ENCODE measurements at regions not wholly inside any gene's neighbourhood (a gene's known extent, or its start where the extent isn't known, plus 50 kb on each side); places are given as distances from the start of the nearest gene placed in this dataset.

DNA sequence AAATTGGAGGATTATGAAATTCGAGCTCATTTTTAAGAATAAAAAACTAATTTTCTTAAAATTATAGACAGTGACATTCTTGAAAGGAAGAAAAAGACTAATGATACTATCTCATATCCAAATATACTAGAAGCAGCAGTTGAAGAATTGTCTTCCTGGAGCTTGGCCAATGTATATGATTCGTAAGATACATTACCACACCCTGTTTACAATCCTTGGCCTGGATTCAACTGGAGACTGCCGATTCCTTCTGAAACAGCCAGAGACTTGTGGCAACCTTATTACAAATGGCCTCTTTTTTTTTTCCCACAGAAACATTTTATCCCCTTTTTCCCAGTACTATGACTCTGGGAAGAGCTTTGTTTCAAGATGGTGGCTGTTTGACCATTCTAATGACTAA is 571.2 kb upstream of the FAT1 start:
- TF ChIP-seq ZBTB7A (IDR thresholded peaks at IDR 0.05; ENCODE audit: low read depth) (no peak), TAF1 (IDR thresholded peaks at IDR 0.05; ENCODE audit: low read depth) (no peak), CREB1 (IDR thresholded peaks at IDR 0.05; ENCODE audit: low read depth) (no peak), EP300 (IDR thresholded peaks at IDR 0.05; ENCODE audit: borderline replicate concordance) (no peak)
- TF ChIP-seq, protein P1, sequence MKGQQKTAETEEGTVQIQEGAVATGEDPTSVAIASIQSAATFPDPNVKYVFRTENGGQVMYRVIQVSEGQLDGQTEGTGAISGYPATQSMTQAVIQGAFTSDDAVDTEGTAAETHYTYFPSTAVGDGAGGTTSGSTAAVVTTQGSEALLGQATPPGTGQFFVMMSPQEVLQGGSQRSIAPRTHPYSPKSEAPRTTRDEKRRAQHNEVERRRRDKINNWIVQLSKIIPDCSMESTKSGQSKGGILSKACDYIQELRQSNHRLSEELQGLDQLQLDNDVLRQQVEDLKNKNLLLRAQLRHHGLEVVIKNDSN (IDR thresholded peaks at IDR 0.05): no peak
- TF ChIP-seq, protein P2, sequence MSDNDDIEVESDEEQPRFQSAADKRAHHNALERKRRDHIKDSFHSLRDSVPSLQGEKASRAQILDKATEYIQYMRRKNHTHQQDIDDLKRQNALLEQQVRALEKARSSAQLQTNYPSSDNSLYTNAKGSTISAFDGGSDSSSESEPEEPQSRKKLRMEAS (IDR thresholded peaks at IDR 0.05): no peak

DNA sequence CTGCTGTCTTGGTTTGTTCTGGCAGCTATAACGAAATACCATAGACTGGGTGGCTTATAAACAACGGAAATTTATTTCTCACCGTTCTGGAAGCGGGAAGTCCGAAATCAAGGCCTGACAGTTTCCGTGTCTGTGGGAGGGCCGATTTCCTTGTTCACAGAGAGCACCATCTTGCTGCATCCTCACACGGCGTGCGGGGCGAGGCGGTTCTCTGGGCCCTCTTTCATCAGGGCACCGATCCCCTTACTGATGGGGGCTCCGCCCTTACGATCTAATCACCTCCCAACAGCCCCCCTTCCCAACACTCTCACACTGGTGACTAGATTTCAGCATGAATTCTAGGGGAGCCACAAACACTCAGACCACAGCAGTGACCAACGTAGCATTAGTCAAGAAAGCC is 578.3 kb upstream of the FAT1 start:
- TF ChIP-seq TCF12 (IDR thresholded peaks at IDR 0.05; ENCODE audit: low read depth): no peak
- TF ChIP-seq RAD21 (IDR thresholded peaks at IDR 0.05; ENCODE audit: low read depth): no peak
- no peak for TF ChIP-seq CEBPB (IDR thresholded peaks at IDR 0.05)
- no peak for TF ChIP-seq NFIC (IDR thresholded peaks at IDR 0.05)
- no peak for TF ChIP-seq YY1 (IDR thresholded peaks at IDR 0.05; ENCODE audit: low read depth)
- no peak for TF ChIP-seq EP300 (IDR thresholded peaks at IDR 0.05; ENCODE audit: borderline replicate concordance)
- no peak for TF ChIP-seq CREB1 (IDR thresholded peaks at IDR 0.05; ENCODE audit: low read depth)
- TF ChIP-seq ZBTB7A (IDR thresholded peaks at IDR 0.05; ENCODE audit: low read depth): no peak
- TF ChIP-seq, protein P2 (IDR thresholded peaks at IDR 0.05): no peak

DNA sequence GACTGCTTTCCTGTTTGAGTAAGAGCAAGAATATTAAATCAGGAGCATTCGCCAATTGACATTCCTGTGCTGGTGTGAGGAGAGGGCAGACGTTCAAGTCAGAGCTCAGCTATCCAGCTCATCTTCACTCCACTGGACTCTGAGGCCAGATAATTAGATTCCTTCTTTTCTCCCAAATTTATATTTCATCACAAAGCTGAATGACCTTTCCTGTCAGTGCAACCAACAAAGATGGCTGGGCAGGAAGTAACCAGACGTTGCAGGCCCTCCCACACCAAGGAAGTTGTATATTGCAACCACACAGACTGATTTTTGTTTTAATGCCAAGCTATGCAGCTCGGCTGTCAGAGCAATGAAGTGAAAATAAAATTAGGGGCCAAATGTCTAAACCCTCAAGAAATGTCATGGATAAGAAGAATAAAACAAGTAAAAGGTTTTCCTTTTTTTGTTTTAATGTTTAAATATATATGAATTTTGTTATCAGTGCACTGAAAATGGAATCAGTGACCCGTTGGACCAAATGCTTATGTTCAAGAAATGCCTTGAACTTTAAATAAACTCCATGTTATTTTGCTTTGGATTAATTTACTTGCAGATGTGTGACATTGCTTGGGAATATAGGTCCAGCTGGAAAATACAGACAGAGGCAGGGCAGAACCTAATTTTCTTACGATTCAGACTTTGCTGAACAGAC is 578.9 kb upstream of the FAT1 start:
- TF ChIP-seq, protein P2 (IDR thresholded peaks at IDR 0.05): no peak
- no peak for TF ChIP-seq YY1 (IDR thresholded peaks at IDR 0.05; ENCODE audit: low read depth)
- TF ChIP-seq CEBPB (IDR thresholded peaks at IDR 0.05): no peak
- TF ChIP-seq TEAD4 (IDR thresholded peaks at IDR 0.05): no peak
- no peak for TF ChIP-seq ZBTB7A (IDR thresholded peaks at IDR 0.05; ENCODE audit: low read depth)
- no peak for TF ChIP-seq FOXM1 (IDR thresholded peaks at IDR 0.05; ENCODE audit: borderline replicate concordance, low read depth)
- no peak for TF ChIP-seq NFIC (IDR thresholded peaks at IDR 0.05)
- TF ChIP-seq RAD21 (IDR thresholded peaks at IDR 0.05; ENCODE audit: low read depth): no peak
- no peak for TF ChIP-seq EGR1 (IDR thresholded peaks at IDR 0.05)
- no peak for TF ChIP-seq TAF1 (IDR thresholded peaks at IDR 0.05; ENCODE audit: low read depth)
- TF ChIP-seq, protein P3, sequence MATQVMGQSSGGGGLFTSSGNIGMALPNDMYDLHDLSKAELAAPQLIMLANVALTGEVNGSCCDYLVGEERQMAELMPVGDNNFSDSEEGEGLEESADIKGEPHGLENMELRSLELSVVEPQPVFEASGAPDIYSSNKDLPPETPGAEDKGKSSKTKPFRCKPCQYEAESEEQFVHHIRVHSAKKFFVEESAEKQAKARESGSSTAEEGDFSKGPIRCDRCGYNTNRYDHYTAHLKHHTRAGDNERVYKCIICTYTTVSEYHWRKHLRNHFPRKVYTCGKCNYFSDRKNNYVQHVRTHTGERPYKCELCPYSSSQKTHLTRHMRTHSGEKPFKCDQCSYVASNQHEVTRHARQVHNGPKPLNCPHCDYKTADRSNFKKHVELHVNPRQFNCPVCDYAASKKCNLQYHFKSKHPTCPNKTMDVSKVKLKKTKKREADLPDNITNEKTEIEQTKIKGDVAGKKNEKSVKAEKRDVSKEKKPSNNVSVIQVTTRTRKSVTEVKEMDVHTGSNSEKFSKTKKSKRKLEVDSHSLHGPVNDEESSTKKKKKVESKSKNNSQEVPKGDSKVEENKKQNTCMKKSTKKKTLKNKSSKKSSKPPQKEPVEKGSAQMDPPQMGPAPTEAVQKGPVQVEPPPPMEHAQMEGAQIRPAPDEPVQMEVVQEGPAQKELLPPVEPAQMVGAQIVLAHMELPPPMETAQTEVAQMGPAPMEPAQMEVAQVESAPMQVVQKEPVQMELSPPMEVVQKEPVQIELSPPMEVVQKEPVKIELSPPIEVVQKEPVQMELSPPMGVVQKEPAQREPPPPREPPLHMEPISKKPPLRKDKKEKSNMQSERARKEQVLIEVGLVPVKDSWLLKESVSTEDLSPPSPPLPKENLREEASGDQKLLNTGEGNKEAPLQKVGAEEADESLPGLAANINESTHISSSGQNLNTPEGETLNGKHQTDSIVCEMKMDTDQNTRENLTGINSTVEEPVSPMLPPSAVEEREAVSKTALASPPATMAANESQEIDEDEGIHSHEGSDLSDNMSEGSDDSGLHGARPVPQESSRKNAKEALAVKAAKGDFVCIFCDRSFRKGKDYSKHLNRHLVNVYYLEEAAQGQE (IDR thresholded peaks at IDR 0.05; ENCODE audit: low read depth): no peak
- no peak for TF ChIP-seq CREB1 (IDR thresholded peaks at IDR 0.05; ENCODE audit: low read depth)
- TF ChIP-seq TCF12 (IDR thresholded peaks at IDR 0.05; ENCODE audit: low read depth): no peak
- TF ChIP-seq, protein P1 (IDR thresholded peaks at IDR 0.05): no peak
- TF ChIP-seq EP300 (IDR thresholded peaks at IDR 0.05; ENCODE audit: borderline replicate concordance): no peak

DNA sequence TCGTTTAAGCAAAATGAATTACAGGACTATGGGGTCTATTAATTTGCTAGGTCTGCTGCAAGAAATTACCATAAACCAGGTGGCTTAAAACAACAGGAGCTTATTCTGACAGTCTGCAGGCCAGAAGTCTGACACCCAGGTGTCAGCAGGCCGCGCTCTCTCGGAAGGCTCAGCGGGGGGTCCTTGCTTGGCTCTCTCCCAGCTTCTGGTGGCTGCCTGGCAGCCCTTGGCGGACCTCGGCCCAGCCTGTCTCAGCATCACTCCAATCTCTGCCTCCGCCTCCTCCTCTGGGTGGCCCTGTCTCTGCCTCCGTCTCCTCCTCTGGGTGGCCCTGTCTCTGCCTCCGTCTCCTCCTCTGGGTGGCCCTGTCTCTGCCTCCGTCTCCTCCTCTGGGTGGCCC is 580.5 kb upstream of the FAT1 start:
- no peak for TF ChIP-seq EP300 (IDR thresholded peaks at IDR 0.05; ENCODE audit: borderline replicate concordance)
- no peak for TF ChIP-seq ZBTB7A (IDR thresholded peaks at IDR 0.05; ENCODE audit: low read depth)
- TF ChIP-seq, protein P3 (IDR thresholded peaks at IDR 0.05; ENCODE audit: low read depth): no peak
- TF ChIP-seq FOXM1 (IDR thresholded peaks at IDR 0.05; ENCODE audit: borderline replicate concordance, low read depth): no peak
- TF ChIP-seq TCF12 (IDR thresholded peaks at IDR 0.05; ENCODE audit: low read depth): no peak
- TF ChIP-seq, protein P1 (IDR thresholded peaks at IDR 0.05): no peak
- no peak for TF ChIP-seq CREB1 (IDR thresholded peaks at IDR 0.05; ENCODE audit: low read depth)
- no peak for TF ChIP-seq EGR1 (IDR thresholded peaks at IDR 0.05)
- TF ChIP-seq TEAD4 (IDR thresholded peaks at IDR 0.05): no peak
- TF ChIP-seq TAF1 (IDR thresholded peaks at IDR 0.05; ENCODE audit: low read depth): no peak
- TF ChIP-seq NFIC (IDR thresholded peaks at IDR 0.05): no peak

DNA sequence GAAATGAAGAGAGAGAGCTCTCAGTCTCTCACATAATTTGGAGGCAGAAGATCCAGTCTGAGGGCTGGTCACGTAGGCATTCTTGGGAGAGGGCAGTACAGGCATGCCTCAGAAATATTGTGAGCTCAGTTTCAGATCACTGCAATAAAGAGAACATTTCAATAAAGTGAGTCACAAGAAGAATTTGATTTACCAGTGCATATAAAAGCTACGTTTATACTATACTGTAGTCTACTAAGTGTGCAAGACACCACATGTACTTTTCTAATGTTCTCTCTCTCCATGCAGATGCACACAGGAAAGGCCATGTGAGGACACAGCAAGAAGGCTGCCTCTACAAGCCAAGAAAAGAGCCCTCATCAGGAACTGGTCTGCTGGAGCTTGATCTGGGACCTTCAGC is 583.5 kb upstream of the FAT1 start:
- no peak for TF ChIP-seq TAF1 (IDR thresholded peaks at IDR 0.05; ENCODE audit: low read depth)
- TF ChIP-seq CREB1 (IDR thresholded peaks at IDR 0.05; ENCODE audit: low read depth): no peak
- no peak for TF ChIP-seq TEAD4 (IDR thresholded peaks at IDR 0.05)
- TF ChIP-seq CEBPB (IDR thresholded peaks at IDR 0.05): no peak
- no peak for TF ChIP-seq TCF12 (IDR thresholded peaks at IDR 0.05; ENCODE audit: low read depth)
- no peak for TF ChIP-seq ZBTB7A (IDR thresholded peaks at IDR 0.05; ENCODE audit: low read depth)
- no peak for TF ChIP-seq FOXM1 (IDR thresholded peaks at IDR 0.05; ENCODE audit: borderline replicate concordance, low read depth)
- no peak for TF ChIP-seq RAD21 (IDR thresholded peaks at IDR 0.05; ENCODE audit: low read depth)
- TF ChIP-seq, protein P2 (IDR thresholded peaks at IDR 0.05): no peak
- TF ChIP-seq, protein P3 (IDR thresholded peaks at IDR 0.05; ENCODE audit: low read depth): no peak
- no peak for TF ChIP-seq NFIC (IDR thresholded peaks at IDR 0.05)

Data from Ishikawa (cell line).